ENCODE measurements at regions not wholly inside any gene's neighbourhood (a gene's known extent, or its start where the extent isn't known, plus 50 kb on each side); places are given as distances from the start of the nearest gene placed in this dataset.

DNA sequence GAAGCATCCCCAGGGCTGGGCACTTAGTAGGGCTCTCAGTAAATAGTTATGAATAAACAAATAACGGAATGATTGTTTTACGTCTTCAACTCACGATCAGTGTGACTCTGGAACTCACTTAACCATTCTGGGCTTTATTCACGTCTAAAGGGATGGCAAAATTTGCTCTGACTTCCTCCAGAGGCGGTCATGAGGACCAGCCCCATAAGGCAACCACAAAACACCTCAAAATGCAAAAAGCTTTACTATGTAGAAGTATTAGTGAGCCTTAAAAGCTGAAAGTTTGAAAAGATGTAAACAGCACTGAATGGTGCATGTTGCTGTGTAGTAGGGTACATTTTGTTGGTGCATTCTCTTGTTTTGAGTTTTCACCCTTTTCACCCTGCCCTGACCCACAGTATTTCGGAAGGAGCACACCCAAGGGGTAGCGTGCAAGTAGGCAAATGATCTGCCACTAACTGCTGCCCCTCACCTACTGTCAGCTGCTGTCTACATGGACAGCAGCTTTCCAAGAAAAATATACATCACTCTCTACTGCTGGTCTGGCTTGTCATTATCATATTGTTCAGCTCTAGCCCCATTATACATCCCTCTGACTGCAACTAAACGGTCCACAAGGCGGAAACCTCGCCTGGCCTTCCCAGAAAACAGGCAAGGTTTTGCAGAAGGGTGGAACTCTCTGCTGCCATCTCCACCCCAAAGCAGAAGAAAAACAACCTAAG, 308.5 kb upstream of the PROK2 start:
- H3K4me1 ChIP-seq (ENCODE audit: control insufficient read depth in 1 of 2, insufficient read depth in 2 of 2, low read length in 2 of 2): no peaks in the 10 kb centered on the region
- H3K27ac ChIP-seq (ENCODE audit: low read length): no peak overlapping the region
- H3K4me3 ChIP-seq (ENCODE audit: low read depth in 1 of 2, low read length in 2 of 2): no peak overlapping the region
- H3K27me3 ChIP-seq (ENCODE audit: low read depth, low read length): no peaks in the 10 kb centered on the region
- no peaks in the 10 kb centered on the region for H3K9me3 ChIP-seq (ENCODE audit: control insufficient read depth in 1 of 2, low read length in 2 of 2)
- no peaks in the 10 kb centered on the region for H3K36me3 ChIP-seq (ENCODE audit: control insufficient read depth in 1 of 2, insufficient read depth in 2 of 2, low read length in 2 of 2)

- H3K4me3 ChIP-seq (ENCODE audit: low read depth in 1 of 2, low read length in 2 of 2): no peak overlapping the region
These were observed 307.8 kb upstream of the PROK2 start for GRCh38 chr3:72092778-72093177.

GRCh38 chr3:72088486-72089025, 303.6 kb upstream of the PROK2 start:
- Histone ChIP-seq H3K9me3 (ENCODE audit: control insufficient read depth in 1 of 2, low read length in 2 of 2) (no peaks in the 10 kb centered on the region), H3K4me1 (ENCODE audit: control insufficient read depth in 1 of 2, insufficient read depth in 2 of 2, low read length in 2 of 2) (no peaks in the 10 kb centered on the region), H3K36me3 (ENCODE audit: control insufficient read depth in 1 of 2, insufficient read depth in 2 of 2, low read length in 2 of 2) (no peaks in the 10 kb centered on the region), H3K27ac (ENCODE audit: low read length) (no peak overlapping the region), H3K4me3 (ENCODE audit: low read depth in 1 of 2, low read length in 2 of 2) (no peak overlapping the region), H3K27me3 (ENCODE audit: low read depth, low read length) (no peaks in the 10 kb centered on the region)

More at GRCh38 chr3:72092778-72093177, 307.8 kb upstream of the PROK2 start:
- Histone ChIP-seq H3K36me3 (ENCODE audit: control insufficient read depth in 1 of 2, insufficient read depth in 2 of 2, low read length in 2 of 2) (no peaks in the 10 kb centered on the region), H3K27ac (ENCODE audit: low read length) (no peak overlapping the region), H3K27me3 (ENCODE audit: low read depth, low read length) (no peaks in the 10 kb centered on the region), H3K9me3 (ENCODE audit: control insufficient read depth in 1 of 2, low read length in 2 of 2) (no peaks in the 10 kb centered on the region), H3K4me1 (ENCODE audit: control insufficient read depth in 1 of 2, insufficient read depth in 2 of 2, low read length in 2 of 2) (no peaks in the 10 kb centered on the region)

GRCh38 chr3:72087420-72087819, 302.5 kb upstream of the PROK2 start:
- no peaks in the 10 kb centered on the region for H3K36me3 ChIP-seq (ENCODE audit: control insufficient read depth in 1 of 2, insufficient read depth in 2 of 2, low read length in 2 of 2)
- no peaks in the 10 kb centered on the region for H3K27me3 ChIP-seq (ENCODE audit: low read depth, low read length)
- H3K4me1 ChIP-seq (ENCODE audit: control insufficient read depth in 1 of 2, insufficient read depth in 2 of 2, low read length in 2 of 2): peaks cover 0 to under 1% of the 10 kb centered on the region in 2 donors
- H3K4me3 ChIP-seq (ENCODE audit: low read depth in 1 of 2, low read length in 2 of 2): no peak overlapping the region
- H3K27ac ChIP-seq (ENCODE audit: low read length): no peak overlapping the region
- no peaks in the 10 kb centered on the region for H3K9me3 ChIP-seq (ENCODE audit: control insufficient read depth in 1 of 2, low read length in 2 of 2)

GRCh38 chr3:72086743-72087087, 301.8 kb upstream of the PROK2 start:
- no peak overlapping the region for H3K4me3 ChIP-seq (ENCODE audit: low read depth in 1 of 2, low read length in 2 of 2)
- H3K27ac ChIP-seq (ENCODE audit: low read length): no peak overlapping the region

GRCh38 chr3:72086042-72086742, 301.2 kb upstream of the PROK2 start:
- Histone ChIP-seq H3K27me3 (ENCODE audit: low read depth, low read length) (no peaks in the 10 kb centered on the region), H3K4me3 (ENCODE audit: low read depth in 1 of 2, low read length in 2 of 2) (no peak overlapping the region), H3K27ac (ENCODE audit: low read length) (no peak overlapping the region), H3K36me3 (ENCODE audit: control insufficient read depth in 1 of 2, insufficient read depth in 2 of 2, low read length in 2 of 2) (no peaks in the 10 kb centered on the region), H3K9me3 (ENCODE audit: control insufficient read depth in 1 of 2, low read length in 2 of 2) (no peaks in the 10 kb centered on the region), H3K4me1 (ENCODE audit: control insufficient read depth in 1 of 2, insufficient read depth in 2 of 2, low read length in 2 of 2) (peaks cover 0 to 11% of the 10 kb centered on the region in 2 donors)

More at GRCh38 chr3:72086743-72087087, 301.8 kb upstream of the PROK2 start:
- no peaks in the 10 kb centered on the region for H3K27me3 ChIP-seq (ENCODE audit: low read depth, low read length)
- no peaks in the 10 kb centered on the region for H3K9me3 ChIP-seq (ENCODE audit: control insufficient read depth in 1 of 2, low read length in 2 of 2)
- H3K4me1 ChIP-seq (ENCODE audit: control insufficient read depth in 1 of 2, insufficient read depth in 2 of 2, low read length in 2 of 2): peaks cover 0 to 7% of the 10 kb centered on the region in 2 donors
- no peaks in the 10 kb centered on the region for H3K36me3 ChIP-seq (ENCODE audit: control insufficient read depth in 1 of 2, insufficient read depth in 2 of 2, low read length in 2 of 2)

GRCh38 chr3:72085036-72085435, 300.1 kb upstream of the PROK2 start:
- no peaks in the 10 kb centered on the region for H3K27me3 ChIP-seq (ENCODE audit: low read depth, low read length)
- no peak overlapping the region for H3K27ac ChIP-seq (ENCODE audit: low read length)
- H3K4me1 ChIP-seq (ENCODE audit: control insufficient read depth in 1 of 2, insufficient read depth in 2 of 2, low read length in 2 of 2): peaks cover 0 to 11% of the 10 kb centered on the region in 2 donors
- H3K9me3 ChIP-seq (ENCODE audit: control insufficient read depth in 1 of 2, low read length in 2 of 2): no peaks in the 10 kb centered on the region
- no peak overlapping the region for H3K4me3 ChIP-seq (ENCODE audit: low read depth in 1 of 2, low read length in 2 of 2)
- no peaks in the 10 kb centered on the region for H3K36me3 ChIP-seq (ENCODE audit: control insufficient read depth in 1 of 2, insufficient read depth in 2 of 2, low read length in 2 of 2)

- no peak overlapping the region for H3K4me3 ChIP-seq (ENCODE audit: low read depth in 1 of 2, low read length in 2 of 2)
- no peaks in the 10 kb centered on the region for H3K27me3 ChIP-seq (ENCODE audit: low read depth, low read length)
- H3K9me3 ChIP-seq (ENCODE audit: control insufficient read depth in 1 of 2, low read length in 2 of 2): no peaks in the 10 kb centered on the region
- no peaks in the 10 kb centered on the region for H3K36me3 ChIP-seq (ENCODE audit: control insufficient read depth in 1 of 2, insufficient read depth in 2 of 2, low read length in 2 of 2)
- H3K27ac ChIP-seq (ENCODE audit: low read length): peak overlapping the region; percentile 11
- peaks cover 0 to 11% of the 10 kb centered on the region in 2 donors for H3K4me1 ChIP-seq (ENCODE audit: control insufficient read depth in 1 of 2, insufficient read depth in 2 of 2, low read length in 2 of 2)
These were observed 298.0 kb upstream of the PROK2 start for GRCh38 chr3:72082776-72083462.

GRCh38 chr3:72082186-72082715, 297.3 kb upstream of the PROK2 start:
- Histone ChIP-seq H3K27ac (ENCODE audit: low read length) (peak overlapping the region; percentile 33), H3K4me1 (ENCODE audit: control insufficient read depth in 1 of 2, insufficient read depth in 2 of 2, low read length in 2 of 2) (peaks cover 0 to 11% of the 10 kb centered on the region in 2 donors), H3K4me3 (ENCODE audit: low read depth in 1 of 2, low read length in 2 of 2) (no peak overlapping the region), H3K9me3 (ENCODE audit: control insufficient read depth in 1 of 2, low read length in 2 of 2) (no peaks in the 10 kb centered on the region), H3K27me3 (ENCODE audit: low read depth, low read length) (no peaks in the 10 kb centered on the region), H3K36me3 (ENCODE audit: control insufficient read depth in 1 of 2, insufficient read depth in 2 of 2, low read length in 2 of 2) (no peaks in the 10 kb centered on the region)

DNA sequence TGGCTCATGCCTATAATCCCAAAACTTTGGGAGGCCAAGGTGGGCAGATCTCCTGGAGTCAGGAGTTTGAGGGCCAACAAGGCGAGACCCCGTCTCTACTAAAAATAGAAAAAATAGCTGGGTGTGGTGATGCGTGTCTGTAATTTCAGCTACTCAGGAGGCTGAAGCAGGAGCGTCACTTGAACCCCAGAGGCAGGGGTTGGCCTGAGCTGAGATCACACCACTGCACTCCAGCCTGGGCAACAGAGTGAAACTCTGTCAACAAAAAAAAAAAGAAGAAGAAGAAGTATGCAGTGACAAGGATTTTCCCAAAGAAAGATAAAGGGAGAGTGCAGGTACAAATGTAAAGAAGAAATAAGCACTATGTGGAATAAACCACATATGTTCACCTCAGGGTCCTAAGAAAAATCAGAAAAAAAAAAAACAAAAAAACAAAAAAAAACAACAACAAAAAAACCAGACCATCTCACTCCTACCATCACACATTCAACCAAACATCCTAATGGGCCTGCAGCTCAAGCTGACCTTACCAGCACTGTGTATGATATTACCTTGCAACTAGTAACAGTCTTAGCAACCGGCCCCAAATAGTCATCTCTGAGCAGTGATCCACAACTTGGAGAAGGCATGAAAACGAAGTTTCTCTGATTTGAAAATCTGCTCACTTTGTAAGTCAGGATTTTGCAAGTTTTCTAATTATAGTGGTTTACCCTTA, 296.7 kb upstream of the PROK2 start:
- no peak overlapping the region for H3K4me3 ChIP-seq (ENCODE audit: low read depth in 1 of 2, low read length in 2 of 2)
- peaks cover 0 to under 1% of the 10 kb centered on the region in 2 donors for H3K9me3 ChIP-seq (ENCODE audit: control insufficient read depth in 1 of 2, low read length in 2 of 2)
- H3K27me3 ChIP-seq (ENCODE audit: low read depth, low read length): no peaks in the 10 kb centered on the region
- peak overlapping the region; percentile 33 for H3K27ac ChIP-seq (ENCODE audit: low read length)
- no peaks in the 10 kb centered on the region for H3K36me3 ChIP-seq (ENCODE audit: control insufficient read depth in 1 of 2, insufficient read depth in 2 of 2, low read length in 2 of 2)
- peaks cover 0 to 11% of the 10 kb centered on the region in 2 donors for H3K4me1 ChIP-seq (ENCODE audit: control insufficient read depth in 1 of 2, insufficient read depth in 2 of 2, low read length in 2 of 2)
